HEK293T (cell line): ENCODE measurements at regions not wholly inside any gene's neighbourhood (a gene's known extent, or its start where the extent isn't known, plus 50 kb on each side); places are given as distances from the start of the nearest gene placed in this dataset.

Experiments used
- ARNT ChIP-seq: fragments of 450-650 bp; IDR thresholded peaks from 2 replicates; pipeline ENCODE4 v1.6.1; 2017; ENCODE audit warnings: mild to moderate bottlenecking
- BHLHE40 ChIP-seq: fragments of 450-650 bp; IDR thresholded peaks from 2 replicates; pipeline ENCODE4 v1.6.1; 2016; ENCODE audit warnings: mild to moderate bottlenecking, moderate library complexity, borderline replicate concordance
- ELF4 ChIP-seq: fragments of 450-650 bp; IDR thresholded peaks from 2 replicates; pipeline ENCODE4 v1.6.1; 2017; ENCODE audit warnings: antibody characterized with exemption
- FOXK2 ChIP-seq: fragments of 450-650 bp; IDR thresholded peaks from 2 replicates; pipeline ENCODE4 v1.6.1; 2016; ENCODE audit warnings: mild to moderate bottlenecking
- FOXM1 ChIP-seq: fragments of 450-650 bp; IDR thresholded peaks from 2 replicates; pipeline ENCODE4 v1.6.1; 2017; ENCODE audit warnings: mild to moderate bottlenecking, borderline replicate concordance
- HDGF ChIP-seq: fragments of 450-650 bp; IDR thresholded peaks from 2 replicates; pipeline ENCODE4 v1.6.1; 2017; ENCODE audit warnings: antibody characterized with exemption, borderline replicate concordance
- L3MBTL2 ChIP-seq: fragments of 450-650 bp; conservative IDR thresholded peaks from 2 replicates; pipeline ENCODE4 v1.6.1; 2016; ENCODE audit warnings: mild to moderate bottlenecking
- LEF1 ChIP-seq: fragments of 450-650 bp; IDR thresholded peaks from 2 replicates; pipeline ENCODE4 v1.6.1; 2017; ENCODE audit warnings: mild to moderate bottlenecking, borderline replicate concordance
- NFRKB ChIP-seq: fragments of 450-650 bp; IDR thresholded peaks from 2 replicates; pipeline ENCODE4 v1.6.1; 2016; ENCODE audit warnings: mild to moderate bottlenecking, moderate library complexity
- SP1 ChIP-seq: fragments of 450-650 bp; IDR thresholded peaks from 2 replicates; pipeline ENCODE4 v1.6.1; 2017
- SUZ12 ChIP-seq: fragments of 450-650 bp; IDR thresholded peaks from 2 replicates; pipeline ENCODE4 v1.6.1; 2016; ENCODE audit warnings: mild to moderate bottlenecking
- TARDBP ChIP-seq: fragments of 450-650 bp; IDR thresholded peaks from 2 replicates; pipeline ENCODE4 v1.6.1; 2016
- ZNF384 ChIP-seq: fragments of 450-650 bp; IDR thresholded peaks from 2 replicates; pipeline ENCODE4 v1.6.1; 2016
- TF ChIP-seq, protein P1 (sequence below): fragments of 450-650 bp; IDR thresholded peaks from 2 replicates; pipeline ENCODE4 v1.6.1; 2016

- TF ChIP-seq FOXM1 (no peak), ZNF384 (no peak), ELF4 (no peak), SP1 (no peak), BHLHE40 (no peak), SUZ12 (no peak), FOXK2 (no peak), LEF1 (no peak), L3MBTL2 (no peak), NFRKB (no peak), ARNT (no peak), TARDBP (no peak), HDGF (no peak)
- TF ChIP-seq, protein P1, sequence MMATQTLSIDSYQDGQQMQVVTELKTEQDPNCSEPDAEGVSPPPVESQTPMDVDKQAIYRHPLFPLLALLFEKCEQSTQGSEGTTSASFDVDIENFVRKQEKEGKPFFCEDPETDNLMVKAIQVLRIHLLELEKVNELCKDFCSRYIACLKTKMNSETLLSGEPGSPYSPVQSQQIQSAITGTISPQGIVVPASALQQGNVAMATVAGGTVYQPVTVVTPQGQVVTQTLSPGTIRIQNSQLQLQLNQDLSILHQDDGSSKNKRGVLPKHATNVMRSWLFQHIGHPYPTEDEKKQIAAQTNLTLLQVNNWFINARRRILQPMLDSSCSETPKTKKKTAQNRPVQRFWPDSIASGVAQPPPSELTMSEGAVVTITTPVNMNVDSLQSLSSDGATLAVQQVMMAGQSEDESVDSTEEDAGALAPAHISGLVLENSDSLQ = no peak
These were observed 381.8 kb upstream of the LCORL start for GRCh38 chr4:18403327-18403726.
